GM10248 (cell line): ENCODE measurements at regions not wholly inside any gene's neighbourhood (a gene's known extent, or its start where the extent isn't known, plus 50 kb on each side); places are given as distances from the start of the nearest gene placed in this dataset.

Experiments used
- CTCF ChIA-PET: fragments of 300-600 bp; sonication (Branson Sonifier 250); formaldehyde crosslinking; extraction: SDS; loops from one replicate; lab custom pipeline; 2021; ENCODE audit warnings: antibody characterized with exemption; lab: Yijun Ruan, JAX
- POLR2A ChIA-PET: fragments of 350-650 bp; sonication (Branson Sonifier 250); formaldehyde crosslinking; extraction: SDS; loops from one replicate; lab custom pipeline; 2020; ENCODE audit warnings: antibody characterized with exemption; lab: Yijun Ruan, JAX
- DNase-seq: peaks from one replicate; pipeline ENCODE4 v3.0.0; 2012; ENCODE audit errors: extremely low spot score
- CTCF ChIP-seq: IDR thresholded peaks from 2 replicates; pipeline ENCODE4 v1.5.1; 2012; ENCODE audit warnings: mild to moderate bottlenecking, low read depth; ENCODE audit errors: extremely low read depth, missing control alignments, control extremely low read depth

GRCh38 chr6:15843764-15844163 lies 180.9 kb upstream of the DTNBP1 start:
- CTCF ChIA-PET = interaction anchor here (1.6 kb wide), 1 partner anchor 14 kb away, joined by 4 read pairs; no protein-coding TSS in a partner anchor
- DNase-seq = no peak
- TF ChIP-seq CTCF = no peak
- POLR2A ChIA-PET = no interaction called here

GRCh38 chr6:15843226-15843625 lies 180.4 kb upstream of the DTNBP1 start:
- ChIA-PET CTCF (interaction anchor here (1.5 to 1.7 kb wide), 4 partner anchors 8 to 287 kb away, joined by 3 to 4 read pairs (median 4); no protein-coding TSS in a partner anchor), POLR2A (no interaction called here)
- TF ChIP-seq CTCF = no peak
- DNase-seq = no peak

GRCh38 chr6:15842727-15843117 lies 179.9 kb upstream of the DTNBP1 start:
- TF ChIP-seq CTCF = no peak
- no peak for DNase-seq
- POLR2A ChIA-PET = no interaction called here
- CTCF ChIA-PET = interaction anchor here (0.9 to 1.7 kb wide), 7 partner anchors 9 to 340 kb away, joined by 3 to 4 read pairs (median 4); partner anchors contain the start of gene MYLIP

- no peak for TF ChIP-seq CTCF
- ChIA-PET POLR2A (no interaction called here), CTCF (interaction anchor here (0.7 to 1.7 kb wide), 9 partner anchors 8 to 341 kb away, joined by 3 to 4 read pairs (median 3); partner anchors contain the start of gene MYLIP)
- no peak for DNase-seq
These were observed 179.3 kb upstream of the DTNBP1 start for GRCh38 chr6:15841937-15842726.

GRCh38 chr6:15839969-15840541 lies 177.2 kb upstream of the DTNBP1 start:
- no peak for TF ChIP-seq CTCF
- DNase-seq = no peak
- CTCF ChIA-PET = interaction anchor here (1.3 kb wide), 1 partner anchor 34 kb away, joined by 3 read pairs; no protein-coding TSS in a partner anchor
- POLR2A ChIA-PET = no interaction called here

GRCh38 chr6:15837205-15837604 lies 174.4 kb upstream of the DTNBP1 start:
- ChIA-PET POLR2A (no interaction called here), CTCF (interaction anchor here (1.1 to 1.7 kb wide), 3 partner anchors 20 to 78 kb away, joined by 3 read pairs; no protein-coding TSS in a partner anchor)
- no peak for DNase-seq
- TF ChIP-seq CTCF = no peak
